B cell (primary cell): ENCODE measurements at regions not wholly inside any gene's neighbourhood (a gene's known extent, or its start where the extent isn't known, plus 50 kb on each side); places are given as distances from the start of the nearest gene placed in this dataset.

Source experiments
- CTCF ChIP-seq: fragments of 200-600 bp; IDR thresholded peaks from one replicate; pipeline ENCODE4 v1.8.0; 2022; ENCODE audit warnings: antibody characterized with exemption, mild to moderate bottlenecking
- EZH2 ChIP-seq: IDR thresholded peaks from 2 replicates; pipeline ENCODE4 v1.6.1; 2012; ENCODE audit warnings: borderline replicate concordance, low read depth, mild to moderate bottlenecking, moderate library complexity, low read length; ENCODE audit not compliant: insufficient read depth, poor library complexity, severe bottlenecking

GRCh38 chr3:109229174-109229847 is 87.0 kb downstream of the DPPA2 start:
- TF ChIP-seq EZH2 (no peak), CTCF (no peak)
